Astrocyte of the cerebellum (primary cell): ENCODE measurements at regions not wholly inside any gene's neighbourhood (a gene's known extent, or its start where the extent isn't known, plus 50 kb on each side); places are given as distances from the start of the nearest gene placed in this dataset.

ENCODE experiments used
- DNase-seq: peaks from one replicate; pipeline ENCODE4 v3.0.0-alpha.2; 2011; ENCODE audit warnings: low read depth
- H3K4me3 ChIP-seq: 2 replicates; pipeline ENCODE4 v1.5.1; 2011; ENCODE audit warnings: mild to moderate bottlenecking, low read depth, low read length, moderate library complexity
- in situ Hi-C: cut with HindIII; loops from 2 replicates; pipeline ENCODE4 v1.10.0; 2017; ENCODE audit warnings: low sequenced_read_pairs
- TF ChIP-seq, protein P1 (sequence below): IDR thresholded peaks from 2 replicates; pipeline ENCODE4 v1.5.1; 2012; ENCODE audit warnings: low read length, low read depth, moderate library complexity, mild to moderate bottlenecking; ENCODE audit errors: missing control alignments

DNA sequence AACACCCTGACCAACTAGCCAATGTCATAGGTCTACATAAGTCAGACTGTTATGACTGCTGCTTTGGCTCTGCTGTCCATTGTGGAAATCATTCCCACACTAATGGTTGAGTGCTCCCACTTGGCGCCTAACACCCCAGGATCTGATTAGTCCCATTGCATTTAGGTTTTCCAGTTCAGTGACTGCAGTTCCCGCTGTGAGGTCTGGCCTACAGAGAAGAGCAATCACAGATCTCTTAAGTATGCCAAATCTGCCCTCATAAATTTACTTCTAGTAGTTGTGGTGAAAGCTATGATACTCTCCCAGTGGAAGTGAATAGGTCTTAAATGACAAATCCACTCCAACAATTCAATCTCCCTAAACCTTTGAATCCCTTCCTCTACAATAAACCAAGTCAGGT lies 77.3 kb upstream of the IL2 start:
- H3K4me3 ChIP-seq, result no peak overlapping the region
- DNase-seq, result no peak
- in situ Hi-C loops, result no loop called here
- TF ChIP-seq, protein P1, sequence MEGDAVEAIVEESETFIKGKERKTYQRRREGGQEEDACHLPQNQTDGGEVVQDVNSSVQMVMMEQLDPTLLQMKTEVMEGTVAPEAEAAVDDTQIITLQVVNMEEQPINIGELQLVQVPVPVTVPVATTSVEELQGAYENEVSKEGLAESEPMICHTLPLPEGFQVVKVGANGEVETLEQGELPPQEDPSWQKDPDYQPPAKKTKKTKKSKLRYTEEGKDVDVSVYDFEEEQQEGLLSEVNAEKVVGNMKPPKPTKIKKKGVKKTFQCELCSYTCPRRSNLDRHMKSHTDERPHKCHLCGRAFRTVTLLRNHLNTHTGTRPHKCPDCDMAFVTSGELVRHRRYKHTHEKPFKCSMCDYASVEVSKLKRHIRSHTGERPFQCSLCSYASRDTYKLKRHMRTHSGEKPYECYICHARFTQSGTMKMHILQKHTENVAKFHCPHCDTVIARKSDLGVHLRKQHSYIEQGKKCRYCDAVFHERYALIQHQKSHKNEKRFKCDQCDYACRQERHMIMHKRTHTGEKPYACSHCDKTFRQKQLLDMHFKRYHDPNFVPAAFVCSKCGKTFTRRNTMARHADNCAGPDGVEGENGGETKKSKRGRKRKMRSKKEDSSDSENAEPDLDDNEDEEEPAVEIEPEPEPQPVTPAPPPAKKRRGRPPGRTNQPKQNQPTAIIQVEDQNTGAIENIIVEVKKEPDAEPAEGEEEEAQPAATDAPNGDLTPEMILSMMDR, result no peak

DNA sequence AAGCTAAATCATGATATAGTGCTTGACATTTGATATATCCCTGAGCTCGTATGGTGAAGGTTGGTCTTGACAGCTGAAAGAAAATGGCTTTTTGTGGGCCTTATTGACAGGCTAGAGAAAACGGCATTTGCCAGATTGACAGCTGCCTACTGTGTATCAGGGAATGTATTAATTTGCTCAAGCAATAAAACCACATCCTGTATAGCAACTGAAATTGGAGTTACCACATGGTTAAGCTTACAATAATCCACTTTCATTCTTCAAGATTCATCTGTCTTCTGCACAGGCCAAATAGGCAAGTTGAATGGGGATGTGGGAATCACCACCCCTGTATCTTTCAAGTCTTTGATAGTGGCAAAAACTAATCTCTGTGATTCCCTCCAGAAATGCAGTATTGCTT lies 76.2 kb upstream of the IL2 start:
- TF ChIP-seq, protein P1, result no peak
- H3K4me3 ChIP-seq, result no peak overlapping the region
- in situ Hi-C loops, result no loop called here
- DNase-seq, result no peak

DNA sequence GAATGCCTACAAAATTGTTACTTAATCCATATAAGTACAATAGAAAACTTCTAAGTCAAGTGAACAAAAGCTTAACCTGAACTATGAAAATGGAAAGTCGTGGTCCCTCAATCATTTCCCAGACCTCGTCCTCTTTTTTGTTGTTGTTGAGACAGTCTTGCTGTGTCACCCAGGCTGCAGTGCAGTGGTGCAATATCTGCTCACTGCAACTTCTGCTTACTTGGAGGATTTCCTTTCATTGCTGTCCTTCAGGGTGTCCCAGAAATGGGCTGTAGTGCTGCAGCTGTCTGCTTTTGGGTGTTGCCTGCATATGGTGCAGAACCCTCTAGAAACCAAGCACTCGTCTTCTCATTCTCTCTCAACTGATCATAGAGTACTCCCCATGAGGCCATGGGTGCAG lies 75.0 kb upstream of the IL2 start:
- TF ChIP-seq, protein P1, result no peak
- H3K4me3 ChIP-seq, result no peak overlapping the region
- DNase-seq, result no peak
- in situ Hi-C loops, result no loop called here

DNA sequence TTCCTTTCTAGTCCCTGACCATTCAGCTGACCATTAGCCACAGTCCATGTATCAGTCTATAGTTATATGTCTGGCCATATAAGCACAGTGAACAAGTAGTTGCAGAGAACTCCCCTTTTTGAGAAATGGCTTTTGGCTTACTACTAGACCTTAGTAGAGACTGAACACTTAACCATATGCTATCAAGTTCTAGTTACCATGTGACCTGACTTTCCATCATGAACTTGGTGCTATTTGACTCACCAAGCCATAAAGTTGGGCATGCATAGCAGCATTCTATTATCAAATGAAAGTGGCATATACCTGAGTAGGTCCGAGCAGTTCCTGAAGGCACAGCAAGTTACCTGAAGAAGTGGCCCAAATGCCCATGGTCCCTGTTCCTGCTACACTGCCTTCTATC lies 74.5 kb upstream of the IL2 start:
- no peak for DNase-seq
- H3K4me3 ChIP-seq, result no peak overlapping the region
- TF ChIP-seq, protein P1, result no peak
- in situ Hi-C loops, result no loop called here

DNA sequence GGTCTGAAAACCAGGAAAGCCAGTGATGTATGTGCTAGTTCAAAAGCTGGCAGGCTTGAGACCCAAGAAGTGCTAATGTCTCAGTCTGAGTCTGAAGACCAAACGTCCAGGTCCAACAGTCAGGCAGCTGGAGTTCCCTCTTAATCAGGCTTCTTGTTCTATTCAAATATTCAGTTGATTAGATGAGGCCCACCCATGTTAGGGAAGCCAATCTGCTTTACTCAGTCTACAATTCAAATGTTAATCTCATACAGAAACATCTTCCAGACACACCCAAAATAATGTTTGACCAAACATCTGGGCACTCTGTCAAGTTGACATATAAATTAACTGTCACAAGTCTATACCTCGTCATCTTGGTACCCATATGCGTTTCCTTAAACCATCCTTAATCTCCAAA lies 72.4 kb upstream of the IL2 start:
- TF ChIP-seq, protein P1, result no peak
- in situ Hi-C loops, result no loop called here
- no peak overlapping the region for H3K4me3 ChIP-seq
- DNase-seq, result no peak

DNA sequence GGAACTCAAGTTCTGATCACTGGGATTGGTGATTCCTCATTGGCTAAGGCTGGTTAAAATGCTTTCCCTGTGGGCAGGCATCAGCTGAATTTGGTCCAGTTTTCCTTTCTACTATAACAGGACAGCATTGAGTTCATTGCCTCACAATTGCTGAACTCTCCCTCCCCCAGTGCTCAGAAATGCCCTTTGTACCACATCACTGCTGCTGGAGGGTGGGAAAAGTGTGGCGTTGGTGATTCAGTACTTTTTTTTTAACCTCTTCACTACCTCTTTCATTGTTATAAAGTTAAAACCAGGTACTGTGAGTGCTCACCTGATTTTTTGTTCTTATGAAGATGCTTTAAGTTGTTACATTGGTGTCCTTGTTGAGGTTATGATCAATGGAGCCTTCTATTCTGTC lies 69.3 kb upstream of the IL2 start:
- TF ChIP-seq, protein P1, result no peak
- in situ Hi-C loops, result no loop called here
- no peak overlapping the region for H3K4me3 ChIP-seq
- no peak for DNase-seq

DNA sequence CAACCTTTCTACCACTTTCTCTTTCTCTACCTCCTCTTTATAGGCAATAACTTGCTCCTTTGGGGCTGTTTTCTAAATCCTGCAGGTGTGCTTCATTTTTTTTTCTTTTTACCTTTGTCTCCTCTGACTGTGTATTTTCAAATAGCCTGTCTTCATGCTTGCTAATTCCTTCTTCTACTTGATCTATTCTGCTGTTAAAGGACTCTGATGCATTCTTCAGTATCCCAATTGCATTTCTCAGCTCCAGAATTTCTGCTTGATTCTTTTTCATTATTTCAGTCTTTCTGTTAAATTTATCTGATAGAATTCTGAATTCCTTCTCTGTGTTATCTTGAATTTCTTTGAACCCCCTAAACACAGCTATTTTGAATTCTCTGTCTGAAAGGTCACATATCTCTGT lies 67.7 kb upstream of the IL2 start:
- TF ChIP-seq, protein P1, result no peak
- in situ Hi-C loops, result no loop called here
- H3K4me3 ChIP-seq, result no peak overlapping the region
- no peak for DNase-seq
